ENCODE measurements at regions not wholly inside any gene's neighbourhood (a gene's known extent, or its start where the extent isn't known, plus 50 kb on each side); places are given as distances from the start of the nearest gene placed in this dataset.

- TF ChIP-seq POLR2A (IDR thresholded peaks at IDR 0.05) (no peak), CTCF (IDR thresholded peaks at IDR 0.05) (no peak)
- Histone ChIP-seq H3K36me3 (no peaks in the 10 kb centered on the region), H3K4me1 (no peaks in the 10 kb centered on the region), H3K4me3 (replicated peaks in 1 of 3) (no peak overlapping the region), H3K27me3 (no peaks in the 10 kb centered on the region), H3K27ac (no peak overlapping the region), H3K9me3 (no peaks in the 10 kb centered on the region)
- 73 to 75% methylated on average over 3 of the region's 3 CpGs for WGBS, 2 donors
- intact Hi-C loops (cut with DNase I), result no loop called here
- DNase-seq, result no peak
Measured at GRCh38 chr11:40010011-40010410, 1449.4 kb downstream of the LRRC4C start.

- peaks cover 0 to 7% of the 10 kb centered on the region in 2 donors for H3K4me1 ChIP-seq
- no peaks in the 10 kb centered on the region for H3K27me3 ChIP-seq
- H3K4me3 ChIP-seq (replicated peaks in 1 of 3), result no peak overlapping the region
- no peak for DNase-seq
- no peak overlapping the region for H3K27ac ChIP-seq
- H3K9me3 ChIP-seq, result no peaks in the 10 kb centered on the region
- no peaks in the 10 kb centered on the region for H3K36me3 ChIP-seq
- WGBS, 2 donors, result 73 to 82% methylated on average over 2 of the region's 2 CpGs
- TF ChIP-seq POLR2A (IDR thresholded peaks at IDR 0.05), result no peak
- intact Hi-C loops (cut with DNase I), result no loop called here
Measured at GRCh38 chr11:39992551-39992950, 1466.9 kb downstream of the LRRC4C start.

- WGBS, 2 donors, result 7 to 10% methylated on average over 6 of the region's 6 CpGs
- H3K4me3 ChIP-seq (replicated peaks in 1 of 3), result no peak overlapping the region
- TF ChIP-seq CTCF (IDR thresholded peaks at IDR 0.05) (no peak), POLR2A (IDR thresholded peaks at IDR 0.05) (no peak)
Measured at GRCh38 chr11:39990421-39990831, 1469.0 kb downstream of the LRRC4C start.

GRCh38 chr11:39975091-39975490, 1484.4 kb downstream of the LRRC4C start:
- no peak for DNase-seq
- TF ChIP-seq POLR2A (IDR thresholded peaks at IDR 0.05) (no peak), CTCF (IDR thresholded peaks at IDR 0.05) (no peak)
- no peaks in the 10 kb centered on the region for H3K36me3 ChIP-seq
- no peak overlapping the region for H3K27ac ChIP-seq
- H3K4me3 ChIP-seq (replicated peaks in 1 of 3), result no peak overlapping the region
- no peaks in the 10 kb centered on the region for H3K27me3 ChIP-seq
- 92% methylated on average over 1 of the region's 1 CpG for WGBS, 2 donors
- H3K4me1 ChIP-seq, result no peaks in the 10 kb centered on the region
- intact Hi-C loops (cut with DNase I), result no loop called here
- H3K9me3 ChIP-seq, result no peaks in the 10 kb centered on the region

More at GRCh38 chr11:39990421-39990831, 1469.0 kb downstream of the LRRC4C start:
- Histone ChIP-seq H3K9me3 (no peaks in the 10 kb centered on the region), H3K27me3 (no peaks in the 10 kb centered on the region), H3K36me3 (no peaks in the 10 kb centered on the region), H3K4me1 (peaks cover 0 to 7% of the 10 kb centered on the region in 2 donors), H3K27ac (peak overlapping the region; percentile 10 to 65 (median 27))
- intact Hi-C loops (cut with DNase I), result no loop called here
- no peak for DNase-seq

- intact Hi-C loops (cut with DNase I), result no loop called here
- H3K27ac ChIP-seq, result no peak overlapping the region
- no peaks in the 10 kb centered on the region for H3K27me3 ChIP-seq
- no peaks in the 10 kb centered on the region for H3K9me3 ChIP-seq
- H3K36me3 ChIP-seq, result no peaks in the 10 kb centered on the region
- WGBS, 2 donors, result 54 to 56% methylated on average over 5 of the region's 5 CpGs
- TF ChIP-seq POLR2A (IDR thresholded peaks at IDR 0.05) (no peak), CTCF (IDR thresholded peaks at IDR 0.05) (no peak)
- H3K4me3 ChIP-seq (replicated peaks in 1 of 3), result no peak overlapping the region
- H3K4me1 ChIP-seq, result no peaks in the 10 kb centered on the region
- peak; percentile 10 to 14 for DNase-seq
Measured at GRCh38 chr11:39972461-39972860, 1487.0 kb downstream of the LRRC4C start.

GRCh38 chr11:39971938-39972337, 1487.5 kb downstream of the LRRC4C start:
- Histone ChIP-seq H3K4me1 (no peaks in the 10 kb centered on the region), H3K27me3 (no peaks in the 10 kb centered on the region), H3K4me3 (replicated peaks in 1 of 3) (no peak overlapping the region), H3K27ac (no peak overlapping the region), H3K36me3 (no peaks in the 10 kb centered on the region), H3K9me3 (no peaks in the 10 kb centered on the region)
- no peak for TF ChIP-seq POLR2A (IDR thresholded peaks at IDR 0.05)
- WGBS, 2 donors, result 65 to 75% methylated on average over 3 of the region's 3 CpGs
- intact Hi-C loops (cut with DNase I), result no loop called here
- DNase-seq, result no peak

Measured in thyroid gland (tissue), 4 donors.